ENCODE measurements at regions not wholly inside any gene's neighbourhood (a gene's known extent, or its start where the extent isn't known, plus 50 kb on each side); places are given as distances from the start of the nearest gene placed in this dataset.

DNA sequence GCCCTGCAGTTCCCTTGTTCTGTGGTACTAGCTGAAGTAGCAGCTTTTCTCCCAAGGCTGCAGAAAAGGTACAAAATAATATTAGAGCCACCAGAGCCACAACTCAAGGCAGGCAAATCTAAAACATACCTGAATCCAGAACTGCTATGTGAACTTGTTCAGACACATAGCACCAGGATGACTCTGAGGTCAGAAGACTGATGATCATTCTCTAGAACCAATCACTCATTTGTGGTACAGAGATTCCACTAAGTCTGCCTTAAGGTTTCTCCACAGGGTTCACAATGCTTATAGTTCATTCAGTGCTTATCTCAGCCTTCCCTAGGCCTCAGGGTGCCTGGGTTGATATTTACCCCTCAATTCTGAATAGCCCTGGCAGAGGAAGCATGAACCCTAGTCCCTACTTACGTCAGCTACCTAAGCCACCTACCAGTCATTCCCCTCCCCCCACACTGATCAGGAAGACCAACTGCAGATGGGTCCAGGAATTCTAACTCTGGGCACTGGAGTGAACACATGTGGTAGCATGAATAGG is 140.9 kb upstream of the MOCS1 start:
- peaks cover 0 to 2% (median 0%) of the 10 kb centered on the region in 4 donors for H3K27me3 ChIP-seq (ENCODE audit: control insufficient read depth in 4 of 4, insufficient read depth in 4 of 4, low read length in 3 of 4)
- DNase-seq (ENCODE audit: low spot score) = no peak
- H3K9me3 ChIP-seq (ENCODE audit: control insufficient read depth in 4 of 4, low read length in 3 of 4) = no peaks in the 10 kb centered on the region
- no peak overlapping the region for H3K4me3 ChIP-seq (ENCODE audit: low read depth in 1 of 3, low read length in 3 of 3)
- no peak overlapping the region for H3K27ac ChIP-seq (ENCODE audit: low read depth in 1 of 2, low read length in 2 of 2)
- H3K9ac ChIP-seq (ENCODE audit: low read depth in 1 of 2, low read length in 2 of 2) = no peak overlapping the region
- 94% methylated on average over 1 of the region's 1 CpG for WGBS
- H3K4me1 ChIP-seq (ENCODE audit: control insufficient read depth in 4 of 4, insufficient read depth in 4 of 4, low read length in 3 of 4) = no peaks in the 10 kb centered on the region
- no peak for TF ChIP-seq FOXA2 (IDR thresholded peaks at IDR 0.05)
- no peak for TF ChIP-seq YY1 (IDR thresholded peaks at IDR 0.05)
- TF ChIP-seq EGR1 (IDR thresholded peaks at IDR 0.05; ENCODE audit: low read depth in 2 of 2) = no peak
- no peak for TF ChIP-seq JUND (IDR thresholded peaks at IDR 0.05)
- TF ChIP-seq TAF1 (conservative IDR thresholded peaks at IDR 0.05) = no peak
- TF ChIP-seq, protein P1, sequence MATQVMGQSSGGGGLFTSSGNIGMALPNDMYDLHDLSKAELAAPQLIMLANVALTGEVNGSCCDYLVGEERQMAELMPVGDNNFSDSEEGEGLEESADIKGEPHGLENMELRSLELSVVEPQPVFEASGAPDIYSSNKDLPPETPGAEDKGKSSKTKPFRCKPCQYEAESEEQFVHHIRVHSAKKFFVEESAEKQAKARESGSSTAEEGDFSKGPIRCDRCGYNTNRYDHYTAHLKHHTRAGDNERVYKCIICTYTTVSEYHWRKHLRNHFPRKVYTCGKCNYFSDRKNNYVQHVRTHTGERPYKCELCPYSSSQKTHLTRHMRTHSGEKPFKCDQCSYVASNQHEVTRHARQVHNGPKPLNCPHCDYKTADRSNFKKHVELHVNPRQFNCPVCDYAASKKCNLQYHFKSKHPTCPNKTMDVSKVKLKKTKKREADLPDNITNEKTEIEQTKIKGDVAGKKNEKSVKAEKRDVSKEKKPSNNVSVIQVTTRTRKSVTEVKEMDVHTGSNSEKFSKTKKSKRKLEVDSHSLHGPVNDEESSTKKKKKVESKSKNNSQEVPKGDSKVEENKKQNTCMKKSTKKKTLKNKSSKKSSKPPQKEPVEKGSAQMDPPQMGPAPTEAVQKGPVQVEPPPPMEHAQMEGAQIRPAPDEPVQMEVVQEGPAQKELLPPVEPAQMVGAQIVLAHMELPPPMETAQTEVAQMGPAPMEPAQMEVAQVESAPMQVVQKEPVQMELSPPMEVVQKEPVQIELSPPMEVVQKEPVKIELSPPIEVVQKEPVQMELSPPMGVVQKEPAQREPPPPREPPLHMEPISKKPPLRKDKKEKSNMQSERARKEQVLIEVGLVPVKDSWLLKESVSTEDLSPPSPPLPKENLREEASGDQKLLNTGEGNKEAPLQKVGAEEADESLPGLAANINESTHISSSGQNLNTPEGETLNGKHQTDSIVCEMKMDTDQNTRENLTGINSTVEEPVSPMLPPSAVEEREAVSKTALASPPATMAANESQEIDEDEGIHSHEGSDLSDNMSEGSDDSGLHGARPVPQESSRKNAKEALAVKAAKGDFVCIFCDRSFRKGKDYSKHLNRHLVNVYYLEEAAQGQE (IDR thresholded peaks at IDR 0.05) = no peak
- TF ChIP-seq, protein P2, sequence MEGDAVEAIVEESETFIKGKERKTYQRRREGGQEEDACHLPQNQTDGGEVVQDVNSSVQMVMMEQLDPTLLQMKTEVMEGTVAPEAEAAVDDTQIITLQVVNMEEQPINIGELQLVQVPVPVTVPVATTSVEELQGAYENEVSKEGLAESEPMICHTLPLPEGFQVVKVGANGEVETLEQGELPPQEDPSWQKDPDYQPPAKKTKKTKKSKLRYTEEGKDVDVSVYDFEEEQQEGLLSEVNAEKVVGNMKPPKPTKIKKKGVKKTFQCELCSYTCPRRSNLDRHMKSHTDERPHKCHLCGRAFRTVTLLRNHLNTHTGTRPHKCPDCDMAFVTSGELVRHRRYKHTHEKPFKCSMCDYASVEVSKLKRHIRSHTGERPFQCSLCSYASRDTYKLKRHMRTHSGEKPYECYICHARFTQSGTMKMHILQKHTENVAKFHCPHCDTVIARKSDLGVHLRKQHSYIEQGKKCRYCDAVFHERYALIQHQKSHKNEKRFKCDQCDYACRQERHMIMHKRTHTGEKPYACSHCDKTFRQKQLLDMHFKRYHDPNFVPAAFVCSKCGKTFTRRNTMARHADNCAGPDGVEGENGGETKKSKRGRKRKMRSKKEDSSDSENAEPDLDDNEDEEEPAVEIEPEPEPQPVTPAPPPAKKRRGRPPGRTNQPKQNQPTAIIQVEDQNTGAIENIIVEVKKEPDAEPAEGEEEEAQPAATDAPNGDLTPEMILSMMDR (IDR thresholded peaks at IDR 0.05; ENCODE audit: low read depth, low read length, missing input control) = no peak
- TF ChIP-seq NR2F2 (IDR thresholded peaks at IDR 0.05) = no peak
- TF ChIP-seq, protein P3, sequence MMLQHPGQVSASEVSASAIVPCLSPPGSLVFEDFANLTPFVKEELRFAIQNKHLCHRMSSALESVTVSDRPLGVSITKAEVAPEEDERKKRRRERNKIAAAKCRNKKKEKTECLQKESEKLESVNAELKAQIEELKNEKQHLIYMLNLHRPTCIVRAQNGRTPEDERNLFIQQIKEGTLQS (IDR thresholded peaks at IDR 0.05) = no peak
- no peak for TF ChIP-seq HNF4G (IDR thresholded peaks at IDR 0.05)
- H3K36me3 ChIP-seq (ENCODE audit: control insufficient read depth in 4 of 4, insufficient read depth in 3 of 4, low read depth in 1 of 4, low read length in 3 of 4) = no peaks in the 10 kb centered on the region

DNA sequence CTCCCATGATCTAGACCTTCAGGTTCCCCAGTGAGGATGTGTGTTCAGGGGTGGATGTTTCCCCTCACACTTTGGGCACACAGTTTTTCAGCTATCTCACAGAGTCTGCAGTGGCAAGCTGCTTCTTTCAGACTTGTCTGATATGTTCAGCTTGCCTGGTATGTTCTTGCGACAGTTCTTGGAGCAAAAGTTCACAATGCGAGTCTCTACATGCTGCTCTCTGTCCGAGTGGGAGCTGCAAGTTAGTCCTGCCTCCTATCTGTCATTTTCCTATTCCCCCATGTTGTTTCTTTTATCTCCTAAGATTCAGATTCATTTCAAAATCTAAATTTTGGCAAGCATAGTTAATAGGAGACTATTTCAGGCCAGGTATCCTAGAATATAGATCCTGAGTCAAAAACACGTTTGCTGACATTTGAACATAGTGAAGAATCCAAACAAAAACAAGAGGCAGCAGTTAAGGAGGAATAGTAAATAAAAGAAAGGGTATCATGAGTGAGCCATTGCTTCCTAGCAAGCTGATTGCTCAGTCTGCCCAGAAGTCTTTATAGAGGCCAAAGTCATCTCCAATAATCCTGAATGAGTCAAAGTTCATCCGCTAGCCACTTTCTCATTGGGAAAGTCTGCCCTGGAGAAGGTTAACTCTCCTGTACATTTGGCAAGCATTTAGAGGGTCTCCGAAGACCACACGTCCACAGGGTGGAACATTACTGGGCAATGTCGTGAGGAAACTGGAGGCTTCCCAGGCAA is 140.2 kb upstream of the MOCS1 start:
- H3K27ac ChIP-seq (ENCODE audit: low read depth in 1 of 2, low read length in 2 of 2) = no peak overlapping the region
- no peak overlapping the region for H3K4me3 ChIP-seq (ENCODE audit: low read depth in 1 of 3, low read length in 3 of 3)
- TF ChIP-seq RAD21 (IDR thresholded peaks at IDR 0.05) (no peak), RXRA (IDR thresholded peaks at IDR 0.05) (no peak), FOXA1 (IDR thresholded peaks at IDR 0.05) (no peak), HNF4A (conservative IDR thresholded peaks at IDR 0.05) (no peak), GABPA (IDR thresholded peaks at IDR 0.05 in 1 of 2, conservative IDR thresholded peaks at IDR 0.05 in 1 of 2) (no peak), SP1 (IDR thresholded peaks at IDR 0.05) (no peak), FOXA2 (IDR thresholded peaks at IDR 0.05) (no peak), TAF1 (conservative IDR thresholded peaks at IDR 0.05) (no peak), YY1 (IDR thresholded peaks at IDR 0.05) (no peak), NR2F2 (IDR thresholded peaks at IDR 0.05) (no peak), EGR1 (IDR thresholded peaks at IDR 0.05; ENCODE audit: low read depth in 2 of 2) (no peak)
- TF ChIP-seq, protein P3 (IDR thresholded peaks at IDR 0.05) = no peak
- TF ChIP-seq, protein P4, sequence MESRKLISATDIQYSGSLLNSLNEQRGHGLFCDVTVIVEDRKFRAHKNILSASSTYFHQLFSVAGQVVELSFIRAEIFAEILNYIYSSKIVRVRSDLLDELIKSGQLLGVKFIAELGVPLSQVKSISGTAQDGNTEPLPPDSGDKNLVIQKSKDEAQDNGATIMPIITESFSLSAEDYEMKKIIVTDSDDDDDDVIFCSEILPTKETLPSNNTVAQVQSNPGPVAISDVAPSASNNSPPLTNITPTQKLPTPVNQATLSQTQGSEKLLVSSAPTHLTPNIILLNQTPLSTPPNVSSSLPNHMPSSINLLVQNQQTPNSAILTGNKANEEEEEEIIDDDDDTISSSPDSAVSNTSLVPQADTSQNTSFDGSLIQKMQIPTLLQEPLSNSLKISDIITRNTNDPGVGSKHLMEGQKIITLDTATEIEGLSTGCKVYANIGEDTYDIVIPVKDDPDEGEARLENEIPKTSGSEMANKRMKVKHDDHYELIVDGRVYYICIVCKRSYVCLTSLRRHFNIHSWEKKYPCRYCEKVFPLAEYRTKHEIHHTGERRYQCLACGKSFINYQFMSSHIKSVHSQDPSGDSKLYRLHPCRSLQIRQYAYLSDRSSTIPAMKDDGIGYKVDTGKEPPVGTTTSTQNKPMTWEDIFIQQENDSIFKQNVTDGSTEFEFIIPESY (IDR thresholded peaks at IDR 0.05) = no peak
- TF ChIP-seq, protein P2 (IDR thresholded peaks at IDR 0.05; ENCODE audit: low read depth, low read length, missing input control) = no peak
- 79% methylated on average over 8 of the region's 8 CpGs for WGBS
- no peaks in the 10 kb centered on the region for H3K4me1 ChIP-seq (ENCODE audit: control insufficient read depth in 4 of 4, insufficient read depth in 4 of 4, low read length in 3 of 4)
- no peak overlapping the region for H3K9ac ChIP-seq (ENCODE audit: low read depth in 1 of 2, low read length in 2 of 2)
- DNase-seq (ENCODE audit: low spot score) = no peak
- H3K27me3 ChIP-seq (ENCODE audit: control insufficient read depth in 4 of 4, insufficient read depth in 4 of 4, low read length in 3 of 4) = no peaks in the 10 kb centered on the region
- H3K9me3 ChIP-seq (ENCODE audit: control insufficient read depth in 4 of 4, low read length in 3 of 4) = no peaks in the 10 kb centered on the region
- no peaks in the 10 kb centered on the region for H3K36me3 ChIP-seq (ENCODE audit: control insufficient read depth in 4 of 4, insufficient read depth in 3 of 4, low read depth in 1 of 4, low read length in 3 of 4)
